Liver (tissue), 7 donors: ENCODE measurements at regions not wholly inside any gene's neighbourhood (a gene's known extent, or its start where the extent isn't known, plus 50 kb on each side); places are given as distances from the start of the nearest gene placed in this dataset.

Source experiments
- DNase-seq: peaks from one replicate; pipeline ENCODE4 v3.0.0-alpha.2; 2017; ENCODE audit warnings: low spot score
- H3K27ac ChIP-seq, 2 donors: one replicate each; pipeline ENCODE4 v1.7.0; 2013; ENCODE audit warnings: inconsistent platforms in 2 of 2, low read length in 2 of 2, control low read depth in 1 of 2, low read depth in 1 of 2, mild to moderate bottlenecking in 1 of 2
- H3K27me3 ChIP-seq, 4 donors: one replicate each; pipeline versions ENCODE4 v1.6.1 to v1.7.0; 2013; ENCODE audit warnings: low read length in 3 of 4, inconsistent platforms in 1 of 4, mild to moderate bottlenecking in 1 of 4, moderate library complexity in 1 of 4; ENCODE audit not compliant: control insufficient read depth in 4 of 4, insufficient read depth in 4 of 4
- H3K36me3 ChIP-seq, 4 donors: one replicate each; pipeline versions ENCODE4 v1.6.1 to v1.7.0; 2013; ENCODE audit warnings: low read length in 3 of 4, mild to moderate bottlenecking in 3 of 4, low read depth in 1 of 4, moderate library complexity in 1 of 4; ENCODE audit not compliant: control insufficient read depth in 4 of 4, insufficient read depth in 3 of 4
- H3K4me1 ChIP-seq, 4 donors: one replicate each; pipeline versions ENCODE4 v1.6.1 to v1.7.0; 2013; ENCODE audit warnings: low read length in 3 of 4, mild to moderate bottlenecking in 3 of 4, moderate library complexity in 1 of 4; ENCODE audit not compliant: control insufficient read depth in 4 of 4, insufficient read depth in 4 of 4
- H3K4me3 ChIP-seq, 3 donors: one replicate each; pipeline versions ENCODE4 v1.6.1 to v1.7.0; 2013; ENCODE audit warnings: low read length in 3 of 3, control low read depth in 1 of 3, low read depth in 1 of 3, mild to moderate bottlenecking in 1 of 3
- H3K9ac ChIP-seq, 2 donors: one replicate each; pipeline ENCODE4 v1.7.0; 2013; ENCODE audit warnings: low read length in 2 of 2, mild to moderate bottlenecking in 2 of 2, moderate library complexity in 2 of 2, control low read depth in 1 of 2, low read depth in 1 of 2
- H3K9me3 ChIP-seq, 4 donors: one replicate each; pipeline versions ENCODE4 v1.6.1 to v1.7.0; 2013; ENCODE audit warnings: low read length in 3 of 4; ENCODE audit not compliant: control insufficient read depth in 4 of 4
- FOXA1 ChIP-seq: IDR thresholded peaks from 2 replicates; pipeline ENCODE4 v1.6.1; 2016; ENCODE audit warnings: antibody characterized with exemption
- FOXA2 ChIP-seq: IDR thresholded peaks from 2 replicates; pipeline ENCODE4 v1.6.1; 2016; ENCODE audit warnings: antibody characterized with exemption
- GABPA ChIP-seq, 2 donors: IDR thresholded peaks in 1 of 2; conservative IDR thresholded peaks in 1 of 2; 2 replicates each; pipeline ENCODE4 v1.6.1; 2016; ENCODE audit warnings: antibody characterized with exemption in 2 of 2, mild to moderate bottlenecking in 1 of 2, moderate library complexity in 1 of 2
- HNF4A ChIP-seq, 2 donors: conservative IDR thresholded peaks; 2 replicates each; pipeline ENCODE4 v1.6.1; 2016; ENCODE audit warnings: antibody characterized with exemption in 2 of 2, mild to moderate bottlenecking in 2 of 2
- NR2F2 ChIP-seq: IDR thresholded peaks from 2 replicates; pipeline ENCODE4 v1.6.1; 2016; ENCODE audit warnings: antibody characterized with exemption
- RXRA ChIP-seq, 2 donors: IDR thresholded peaks; 2 replicates each; pipeline ENCODE4 v1.6.1; 2017 to 2018; ENCODE audit warnings: antibody characterized with exemption in 2 of 2, mild to moderate bottlenecking in 1 of 2
- SP1 ChIP-seq: IDR thresholded peaks from 2 replicates; pipeline ENCODE4 v1.6.1; 2018; ENCODE audit warnings: antibody characterized with exemption, mild to moderate bottlenecking
- TAF1 ChIP-seq: conservative IDR thresholded peaks from 2 replicates; pipeline ENCODE4 v1.6.1; 2016; ENCODE audit warnings: antibody characterized with exemption, mild to moderate bottlenecking
- WGBS: extraction: QIAGEN DNeasy Blood & Tissue Kit; methylation state at CpG from one replicate; pipeline ENCODE4 v1.1.7; 2013; 5-methylcytosine and 5-hydroxymethylcytosine counted together
- TF ChIP-seq, protein P1 (sequence below): IDR thresholded peaks from 2 replicates; pipeline ENCODE4 v1.6.1; 2016; ENCODE audit warnings: antibody characterized with exemption
- TF ChIP-seq, protein P2 (sequence below): IDR thresholded peaks from 2 replicates; pipeline ENCODE4 v1.6.1; 2016; ENCODE audit warnings: antibody characterized with exemption, mild to moderate bottlenecking
- donor health status: healthy.
- donor health status: healthy.
- donor health status: healthy.
- donor health status: healthy.

DNA sequence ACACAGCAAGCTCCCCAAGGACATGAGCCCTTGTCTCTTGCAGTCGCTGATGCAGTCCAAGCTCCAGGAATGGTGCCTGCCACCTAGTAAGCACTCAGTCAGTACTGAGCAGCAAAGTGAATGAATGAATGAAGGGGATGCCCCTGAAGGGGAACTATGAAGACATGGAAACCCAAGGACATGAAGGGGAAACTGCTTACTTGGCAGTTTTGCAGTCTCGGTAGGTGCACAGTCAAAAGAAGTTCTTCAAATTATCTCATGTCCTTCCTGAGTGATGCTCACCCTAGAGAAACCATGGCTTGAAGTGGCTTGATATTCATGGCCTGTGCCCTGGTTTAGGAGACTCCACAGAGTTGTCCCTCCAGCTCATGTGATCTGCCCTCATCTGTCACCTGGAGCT, 102.1 kb upstream of the DLX2 start:
- TF ChIP-seq, protein P1, sequence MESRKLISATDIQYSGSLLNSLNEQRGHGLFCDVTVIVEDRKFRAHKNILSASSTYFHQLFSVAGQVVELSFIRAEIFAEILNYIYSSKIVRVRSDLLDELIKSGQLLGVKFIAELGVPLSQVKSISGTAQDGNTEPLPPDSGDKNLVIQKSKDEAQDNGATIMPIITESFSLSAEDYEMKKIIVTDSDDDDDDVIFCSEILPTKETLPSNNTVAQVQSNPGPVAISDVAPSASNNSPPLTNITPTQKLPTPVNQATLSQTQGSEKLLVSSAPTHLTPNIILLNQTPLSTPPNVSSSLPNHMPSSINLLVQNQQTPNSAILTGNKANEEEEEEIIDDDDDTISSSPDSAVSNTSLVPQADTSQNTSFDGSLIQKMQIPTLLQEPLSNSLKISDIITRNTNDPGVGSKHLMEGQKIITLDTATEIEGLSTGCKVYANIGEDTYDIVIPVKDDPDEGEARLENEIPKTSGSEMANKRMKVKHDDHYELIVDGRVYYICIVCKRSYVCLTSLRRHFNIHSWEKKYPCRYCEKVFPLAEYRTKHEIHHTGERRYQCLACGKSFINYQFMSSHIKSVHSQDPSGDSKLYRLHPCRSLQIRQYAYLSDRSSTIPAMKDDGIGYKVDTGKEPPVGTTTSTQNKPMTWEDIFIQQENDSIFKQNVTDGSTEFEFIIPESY = no peak
- DNase-seq = no peak
- Histone ChIP-seq H3K27ac (no peak overlapping the region), H3K36me3 (no peaks in the 10 kb centered on the region), H3K9ac (no peak overlapping the region), H3K4me1 (no peaks in the 10 kb centered on the region), H3K4me3 (no peak overlapping the region), H3K9me3 (peaks cover 3 to 10% (median 5%) of the 10 kb centered on the region in 4 donors), H3K27me3 (no peaks in the 10 kb centered on the region)
- 87% methylated on average over 2 of the region's 2 CpGs for WGBS

DNA sequence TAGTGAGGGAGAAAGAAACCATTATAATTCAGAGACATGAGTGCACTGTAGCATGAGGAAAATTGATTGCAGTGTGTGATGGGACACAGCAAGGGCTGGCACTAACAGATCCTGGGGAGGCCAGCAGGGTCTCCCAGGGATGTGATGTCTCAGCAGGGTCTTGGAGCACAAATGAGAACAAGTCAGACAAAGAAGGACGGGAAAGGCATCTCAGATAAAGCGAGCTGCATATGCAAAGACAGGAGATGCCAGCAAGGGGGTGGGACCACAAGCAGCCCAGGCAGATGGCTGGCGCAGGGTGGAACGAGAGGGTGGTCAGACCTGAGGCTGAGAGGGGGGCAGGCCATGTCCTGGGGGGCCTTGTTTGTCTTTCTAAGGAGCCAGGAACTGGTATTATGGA, 102.6 kb upstream of the DLX2 start:
- no peak overlapping the region for H3K27ac ChIP-seq
- 71% methylated on average over 4 of the region's 4 CpGs for WGBS
- no peaks in the 10 kb centered on the region for H3K27me3 ChIP-seq
- TF ChIP-seq NR2F2 = no peak
- TF ChIP-seq RXRA (IDR thresholded peaks at IDR 0.05) = no peak
- TF ChIP-seq, protein P2, sequence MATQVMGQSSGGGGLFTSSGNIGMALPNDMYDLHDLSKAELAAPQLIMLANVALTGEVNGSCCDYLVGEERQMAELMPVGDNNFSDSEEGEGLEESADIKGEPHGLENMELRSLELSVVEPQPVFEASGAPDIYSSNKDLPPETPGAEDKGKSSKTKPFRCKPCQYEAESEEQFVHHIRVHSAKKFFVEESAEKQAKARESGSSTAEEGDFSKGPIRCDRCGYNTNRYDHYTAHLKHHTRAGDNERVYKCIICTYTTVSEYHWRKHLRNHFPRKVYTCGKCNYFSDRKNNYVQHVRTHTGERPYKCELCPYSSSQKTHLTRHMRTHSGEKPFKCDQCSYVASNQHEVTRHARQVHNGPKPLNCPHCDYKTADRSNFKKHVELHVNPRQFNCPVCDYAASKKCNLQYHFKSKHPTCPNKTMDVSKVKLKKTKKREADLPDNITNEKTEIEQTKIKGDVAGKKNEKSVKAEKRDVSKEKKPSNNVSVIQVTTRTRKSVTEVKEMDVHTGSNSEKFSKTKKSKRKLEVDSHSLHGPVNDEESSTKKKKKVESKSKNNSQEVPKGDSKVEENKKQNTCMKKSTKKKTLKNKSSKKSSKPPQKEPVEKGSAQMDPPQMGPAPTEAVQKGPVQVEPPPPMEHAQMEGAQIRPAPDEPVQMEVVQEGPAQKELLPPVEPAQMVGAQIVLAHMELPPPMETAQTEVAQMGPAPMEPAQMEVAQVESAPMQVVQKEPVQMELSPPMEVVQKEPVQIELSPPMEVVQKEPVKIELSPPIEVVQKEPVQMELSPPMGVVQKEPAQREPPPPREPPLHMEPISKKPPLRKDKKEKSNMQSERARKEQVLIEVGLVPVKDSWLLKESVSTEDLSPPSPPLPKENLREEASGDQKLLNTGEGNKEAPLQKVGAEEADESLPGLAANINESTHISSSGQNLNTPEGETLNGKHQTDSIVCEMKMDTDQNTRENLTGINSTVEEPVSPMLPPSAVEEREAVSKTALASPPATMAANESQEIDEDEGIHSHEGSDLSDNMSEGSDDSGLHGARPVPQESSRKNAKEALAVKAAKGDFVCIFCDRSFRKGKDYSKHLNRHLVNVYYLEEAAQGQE = no peak
- H3K4me1 ChIP-seq = no peaks in the 10 kb centered on the region
- no peak for DNase-seq
- H3K9ac ChIP-seq = no peak overlapping the region
- no peak overlapping the region for H3K4me3 ChIP-seq
- no peaks in the 10 kb centered on the region for H3K36me3 ChIP-seq
- peaks cover 1 to 7% (median 2%) of the 10 kb centered on the region in 4 donors for H3K9me3 ChIP-seq

DNA sequence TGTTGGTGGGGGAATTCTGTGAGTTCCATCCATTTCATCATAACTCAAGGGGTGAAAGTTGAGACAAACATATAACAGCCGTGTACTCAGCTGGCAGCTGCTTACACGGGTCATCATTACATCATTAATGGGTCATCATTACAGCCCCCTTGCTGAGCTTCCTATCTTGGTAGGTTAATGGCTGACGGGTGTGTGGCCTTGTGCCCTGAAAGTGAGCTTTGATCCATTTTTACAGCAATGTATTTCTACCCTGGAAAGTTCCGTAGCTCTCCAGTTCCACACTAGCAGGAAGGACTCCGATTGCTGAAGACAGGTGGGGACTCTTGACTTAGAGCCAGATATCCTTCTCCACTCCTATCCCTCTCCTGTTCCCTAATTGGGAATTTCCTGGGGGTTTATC, 105.2 kb upstream of the DLX2 start:
- H3K36me3 ChIP-seq = no peaks in the 10 kb centered on the region
- no peak overlapping the region for H3K4me3 ChIP-seq
- H3K4me1 ChIP-seq = no peaks in the 10 kb centered on the region
- TF ChIP-seq TAF1 (no peak), FOXA2 (no peak), RXRA (IDR thresholded peaks at IDR 0.05) (no peak), GABPA (IDR thresholded peaks at IDR 0.05 in 1 of 2, conservative IDR thresholded peaks at IDR 0.05 in 1 of 2) (no peak), FOXA1 (no peak), SP1 (no peak), HNF4A (conservative IDR thresholded peaks at IDR 0.05) (no peak)
- no peaks in the 10 kb centered on the region for H3K9me3 ChIP-seq
- no peak overlapping the region for H3K9ac ChIP-seq
- WGBS = 65% methylated on average over 5 of the region's 5 CpGs
- H3K27ac ChIP-seq = no peak overlapping the region
- H3K27me3 ChIP-seq = no peaks in the 10 kb centered on the region
- DNase-seq = no peak
